Fibroblast of lung (primary cell): ENCODE measurements at regions not wholly inside any gene's neighbourhood (a gene's known extent, or its start where the extent isn't known, plus 50 kb on each side); places are given as distances from the start of the nearest gene placed in this dataset.

Source experiments
- DNase-seq, 2 donors: peaks; one replicate each; pipeline versions ENCODE4 v3.0.0 to v3.0.0-alpha.2; 2010; ENCODE audit warnings: low read depth in 2 of 2
- H2AFZ ChIP-seq: 2 replicates; pipeline ENCODE4 v1.5.1; 2012; ENCODE audit warnings: low read length, control low read depth, inconsistent platforms
- H3K27ac ChIP-seq: 2 replicates; pipeline ENCODE4 v1.5.1; 2011; ENCODE audit warnings: low read length, control low read depth; ENCODE audit not compliant: insufficient read depth
- H3K27me3 ChIP-seq: 2 replicates; pipeline ENCODE4 v1.5.1; 2011; ENCODE audit warnings: mild to moderate bottlenecking, low read length; ENCODE audit not compliant: control insufficient read depth, insufficient read depth
- H3K36me3 ChIP-seq: 2 replicates; pipeline ENCODE4 v1.5.1; 2011; ENCODE audit warnings: low read length; ENCODE audit not compliant: control insufficient read depth, insufficient read depth
- H3K4me1 ChIP-seq: 2 replicates; pipeline ENCODE4 v1.5.1; 2011; ENCODE audit warnings: low read length; ENCODE audit not compliant: control insufficient read depth, insufficient read depth; ENCODE audit errors: extremely low read depth
- H3K4me2 ChIP-seq: 2 replicates; pipeline ENCODE4 v1.5.1; 2011; ENCODE audit warnings: low read length, control low read depth; ENCODE audit not compliant: insufficient read depth; ENCODE audit errors: extremely low read depth
- H3K4me3 ChIP-seq, 4 experiments: fragments of 200-600 bp in 1 of 4; sonication (generic) in 1 of 4; replicated peaks in 1 of 4; 2 replicates each; pipeline ENCODE4 v1.5.1; 2011 to 2016; ENCODE audit warnings: low read length in 4 of 4, low read depth in 3 of 4, mild to moderate bottlenecking in 3 of 4, control low read depth in 2 of 4, inconsistent platforms in 1 of 4, mixed read lengths in 1 of 4; ENCODE audit not compliant: insufficient read depth in 1 of 4; ENCODE audit errors: control extremely low read depth in 1 of 4
- H3K79me2 ChIP-seq: 2 replicates; pipeline ENCODE4 v1.5.1; 2012; ENCODE audit warnings: mild to moderate bottlenecking, low read length, inconsistent platforms; ENCODE audit not compliant: control insufficient read depth, insufficient read depth
- H3K9ac ChIP-seq: 2 replicates; pipeline ENCODE4 v1.5.1; 2011; ENCODE audit warnings: mild to moderate bottlenecking, low read length, control low read depth; ENCODE audit not compliant: insufficient read depth
- H3K9me3 ChIP-seq: 2 replicates; pipeline ENCODE4 v1.5.1; 2012; ENCODE audit warnings: low read depth, low read length; ENCODE audit not compliant: control insufficient read depth, insufficient read depth
- H4K20me1 ChIP-seq: 2 replicates; pipeline ENCODE4 v1.5.1; 2011; ENCODE audit warnings: low read length; ENCODE audit not compliant: control insufficient read depth, insufficient read depth; ENCODE audit errors: extremely low read depth
- EZH2 ChIP-seq: IDR thresholded peaks from 2 replicates; pipeline ENCODE4 v1.5.1; 2012; ENCODE audit warnings: low read length, control low read depth, mild to moderate bottlenecking; ENCODE audit errors: missing control alignments
- TF ChIP-seq, protein P1 (sequence below), 2 donors: IDR thresholded peaks in 1 of 2; conservative IDR thresholded peaks in 1 of 2; 1 replicate in 1 of 2; 2 replicates in 1 of 2; pipeline ENCODE4 v1.5.1; 2011 to 2012; ENCODE audit warnings: low read length in 2 of 2, control low read depth in 1 of 2, inconsistent platforms in 1 of 2, low read depth in 1 of 2, mild to moderate bottlenecking in 1 of 2

GRCh38 chr6:112450663-112451062, 103.5 kb downstream of the RFPL4B start:
- TF ChIP-seq EZH2: no peak
- TF ChIP-seq, protein P1, sequence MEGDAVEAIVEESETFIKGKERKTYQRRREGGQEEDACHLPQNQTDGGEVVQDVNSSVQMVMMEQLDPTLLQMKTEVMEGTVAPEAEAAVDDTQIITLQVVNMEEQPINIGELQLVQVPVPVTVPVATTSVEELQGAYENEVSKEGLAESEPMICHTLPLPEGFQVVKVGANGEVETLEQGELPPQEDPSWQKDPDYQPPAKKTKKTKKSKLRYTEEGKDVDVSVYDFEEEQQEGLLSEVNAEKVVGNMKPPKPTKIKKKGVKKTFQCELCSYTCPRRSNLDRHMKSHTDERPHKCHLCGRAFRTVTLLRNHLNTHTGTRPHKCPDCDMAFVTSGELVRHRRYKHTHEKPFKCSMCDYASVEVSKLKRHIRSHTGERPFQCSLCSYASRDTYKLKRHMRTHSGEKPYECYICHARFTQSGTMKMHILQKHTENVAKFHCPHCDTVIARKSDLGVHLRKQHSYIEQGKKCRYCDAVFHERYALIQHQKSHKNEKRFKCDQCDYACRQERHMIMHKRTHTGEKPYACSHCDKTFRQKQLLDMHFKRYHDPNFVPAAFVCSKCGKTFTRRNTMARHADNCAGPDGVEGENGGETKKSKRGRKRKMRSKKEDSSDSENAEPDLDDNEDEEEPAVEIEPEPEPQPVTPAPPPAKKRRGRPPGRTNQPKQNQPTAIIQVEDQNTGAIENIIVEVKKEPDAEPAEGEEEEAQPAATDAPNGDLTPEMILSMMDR (conservative IDR thresholded peaks at IDR 0.05 in 1 of 2, IDR thresholded peaks at IDR 0.05 in 1 of 2; ENCODE audit: low read depth in 1 of 2, low read length in 2 of 2): no peak
- no peaks in the 10 kb centered on the region for H4K20me1 ChIP-seq
- no peaks in the 10 kb centered on the region for H3K9me3 ChIP-seq
- H3K4me1 ChIP-seq: no peaks in the 10 kb centered on the region
- H3K27me3 ChIP-seq: no peaks in the 10 kb centered on the region
- no peaks in the 10 kb centered on the region for H3K79me2 ChIP-seq
- H3K27ac ChIP-seq: no peak overlapping the region
- H2AFZ ChIP-seq: no peak overlapping the region
- DNase-seq: no peak
- H3K9ac ChIP-seq: no peak overlapping the region
- no peaks in the 10 kb centered on the region for H3K36me3 ChIP-seq
- no peak overlapping the region for H3K4me2 ChIP-seq
- H3K4me3 ChIP-seq: no peak overlapping the region

DNA sequence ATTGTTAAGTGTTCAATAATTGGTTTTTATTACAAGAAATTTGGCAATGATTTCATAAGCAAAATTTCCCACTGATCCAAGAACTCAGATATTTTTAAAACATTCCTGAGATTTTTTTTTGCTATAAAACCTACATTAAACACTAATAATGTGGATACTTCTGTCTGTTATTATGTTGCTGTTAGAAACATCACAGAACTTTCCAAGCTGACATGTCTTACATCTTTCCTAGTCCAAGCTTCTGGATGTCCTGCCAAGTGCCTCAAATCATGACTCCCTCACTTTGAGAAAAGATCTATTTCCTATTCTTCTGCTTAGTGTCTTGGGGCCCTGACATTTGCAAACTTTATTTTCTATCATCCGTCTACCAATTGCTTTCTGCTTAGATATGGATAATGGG, 110.8 kb downstream of the RFPL4B start:
- no peaks in the 10 kb centered on the region for H3K36me3 ChIP-seq
- H4K20me1 ChIP-seq: no peaks in the 10 kb centered on the region
- H3K79me2 ChIP-seq: no peaks in the 10 kb centered on the region
- no peak for TF ChIP-seq EZH2
- TF ChIP-seq, protein P1 (conservative IDR thresholded peaks at IDR 0.05 in 1 of 2, IDR thresholded peaks at IDR 0.05 in 1 of 2; ENCODE audit: low read depth in 1 of 2, low read length in 2 of 2): no peak
- no peaks in the 10 kb centered on the region for H3K9me3 ChIP-seq
- H3K27me3 ChIP-seq: no peaks in the 10 kb centered on the region
- H3K4me2 ChIP-seq: no peak overlapping the region
- no peak overlapping the region for H2AFZ ChIP-seq
- peak in 1 of 2 donors; percentile 17 for DNase-seq
- no peak overlapping the region for H3K4me3 ChIP-seq
- H3K27ac ChIP-seq: no peak overlapping the region
- H3K9ac ChIP-seq: no peak overlapping the region
- no peaks in the 10 kb centered on the region for H3K4me1 ChIP-seq

GRCh38 chr6:112459758-112460304, 112.7 kb downstream of the RFPL4B start:
- TF ChIP-seq, protein P1 (conservative IDR thresholded peaks at IDR 0.05 in 1 of 2, IDR thresholded peaks at IDR 0.05 in 1 of 2; ENCODE audit: low read depth in 1 of 2, low read length in 2 of 2): no peak
- no peak for TF ChIP-seq EZH2
- H3K27me3 ChIP-seq: no peaks in the 10 kb centered on the region
- no peak overlapping the region for H3K4me2 ChIP-seq

More at GRCh38 chr6:112459758-112460304, 112.7 kb downstream of the RFPL4B start:
- Histone ChIP-seq H2AFZ (no peak overlapping the region), H3K4me1 (no peaks in the 10 kb centered on the region), H3K9me3 (no peaks in the 10 kb centered on the region), H3K9ac (no peak overlapping the region), H3K4me3 (no peak overlapping the region), H4K20me1 (no peaks in the 10 kb centered on the region), H3K27ac (no peak overlapping the region), H3K36me3 (no peaks in the 10 kb centered on the region), H3K79me2 (no peaks in the 10 kb centered on the region)
- DNase-seq: no peak
